Testis (tissue), 2 donors: ENCODE measurements at regions not wholly inside any gene's neighbourhood (a gene's known extent, or its start where the extent isn't known, plus 50 kb on each side); places are given as distances from the start of the nearest gene placed in this dataset.

Experiments
- DNase-seq: peaks from one replicate; pipeline ENCODE4 v3.0.0-alpha.2; 2019
- H3K27ac ChIP-seq, 2 donors: fragments of 200-600 bp; sonication (generic); one replicate each; pipeline ENCODE4 v1.5.1; 2019
- H3K27me3 ChIP-seq: fragments of 200-600 bp; sonication (generic); one replicate; pipeline ENCODE4 v1.5.1; 2019
- H3K36me3 ChIP-seq: fragments of 200-600 bp; sonication (generic); one replicate; pipeline ENCODE4 v1.5.1; 2017; ENCODE audit warnings: low read depth; ENCODE audit errors: missing control alignments
- H3K4me1 ChIP-seq: fragments of 200-600 bp; sonication (generic); one replicate; pipeline ENCODE4 v1.5.1; 2019
- H3K4me3 ChIP-seq, 2 donors: fragments of 200-600 bp; sonication (generic); one replicate each; pipeline ENCODE4 v1.5.1; 2017 to 2019
- H3K9me3 ChIP-seq: fragments of 200-600 bp; sonication (generic); one replicate; pipeline ENCODE4 v1.5.1; 2017
- POLR2A ChIP-seq: fragments of 450-650 bp; IDR thresholded peaks from one replicate; pipeline ENCODE4 v1.6.1; 2017; ENCODE audit warnings: antibody characterized with exemption, mild to moderate bottlenecking, moderate library complexity
- WGBS, 2 donors: methylation state at CpG; one replicate each; pipeline ENCODE4 v1.1.5; 2018; 5-methylcytosine and 5-hydroxymethylcytosine counted together
- intact Hi-C: fragments of 100-400 bp; cut with DNase I; formaldehyde crosslinking; loops from one replicate; pipeline ENCODE4 v1.15.1; 2023; ENCODE audit warnings: low total_unique reads
- TF ChIP-seq, protein P1 (sequence below), 3 experiments: fragments of 450-650 bp in 2 of 3; fragments of 200-600 bp in 1 of 3; sonication (generic) in 1 of 3; IDR thresholded peaks; one replicate each; pipeline ENCODE4 v1.5.1; 2016 to 2019; ENCODE audit warnings: antibody characterized with exemption in 3 of 3, mild to moderate bottlenecking in 2 of 3, moderate library complexity in 1 of 3

DNA sequence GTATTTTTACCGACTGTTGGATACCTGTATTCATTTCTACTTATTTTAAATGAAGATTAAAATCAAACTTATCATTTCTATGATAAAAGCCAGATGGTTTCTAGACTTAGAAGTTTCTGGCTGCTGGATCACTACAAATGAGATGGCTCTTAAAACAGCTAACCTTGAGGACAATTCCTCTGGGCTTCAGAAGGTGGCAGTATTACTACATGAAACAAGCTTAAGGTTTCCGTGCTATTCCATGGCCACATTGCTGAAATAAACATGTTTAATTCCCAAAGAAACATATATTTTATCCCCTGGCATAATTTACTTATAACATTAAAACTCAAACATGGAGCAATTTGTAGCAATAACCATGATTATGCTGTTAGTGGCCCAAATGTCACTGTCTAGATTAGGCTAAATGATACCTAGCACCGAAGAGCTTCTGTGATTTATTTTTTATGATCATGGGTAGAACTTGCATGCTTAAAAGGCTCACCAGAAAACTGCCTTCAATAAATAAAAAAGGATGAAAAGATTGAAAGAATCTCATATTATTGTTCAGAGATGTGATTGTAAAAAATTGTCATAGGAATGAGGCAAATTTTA lies 204.0 kb upstream of the NANOGP8 start:
- Histone ChIP-seq H3K4me1 (no peaks in the 10 kb centered on the region), H3K9me3 (no peaks in the 10 kb centered on the region), H3K4me3 (no peak overlapping the region), H3K36me3 (no peaks in the 10 kb centered on the region), H3K27me3 (no peaks in the 10 kb centered on the region), H3K27ac (no peak overlapping the region)
- intact Hi-C loops: no loop called here
- WGBS, 2 donors: 41 to 52% methylated on average over 3 of the region's 3 CpGs
- no peak for TF ChIP-seq POLR2A
- TF ChIP-seq, protein P1, sequence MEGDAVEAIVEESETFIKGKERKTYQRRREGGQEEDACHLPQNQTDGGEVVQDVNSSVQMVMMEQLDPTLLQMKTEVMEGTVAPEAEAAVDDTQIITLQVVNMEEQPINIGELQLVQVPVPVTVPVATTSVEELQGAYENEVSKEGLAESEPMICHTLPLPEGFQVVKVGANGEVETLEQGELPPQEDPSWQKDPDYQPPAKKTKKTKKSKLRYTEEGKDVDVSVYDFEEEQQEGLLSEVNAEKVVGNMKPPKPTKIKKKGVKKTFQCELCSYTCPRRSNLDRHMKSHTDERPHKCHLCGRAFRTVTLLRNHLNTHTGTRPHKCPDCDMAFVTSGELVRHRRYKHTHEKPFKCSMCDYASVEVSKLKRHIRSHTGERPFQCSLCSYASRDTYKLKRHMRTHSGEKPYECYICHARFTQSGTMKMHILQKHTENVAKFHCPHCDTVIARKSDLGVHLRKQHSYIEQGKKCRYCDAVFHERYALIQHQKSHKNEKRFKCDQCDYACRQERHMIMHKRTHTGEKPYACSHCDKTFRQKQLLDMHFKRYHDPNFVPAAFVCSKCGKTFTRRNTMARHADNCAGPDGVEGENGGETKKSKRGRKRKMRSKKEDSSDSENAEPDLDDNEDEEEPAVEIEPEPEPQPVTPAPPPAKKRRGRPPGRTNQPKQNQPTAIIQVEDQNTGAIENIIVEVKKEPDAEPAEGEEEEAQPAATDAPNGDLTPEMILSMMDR (IDR thresholded peaks at IDR 0.05): peak; percentile 27 to 63 (median 42)
- peak; percentile 22 for DNase-seq

DNA sequence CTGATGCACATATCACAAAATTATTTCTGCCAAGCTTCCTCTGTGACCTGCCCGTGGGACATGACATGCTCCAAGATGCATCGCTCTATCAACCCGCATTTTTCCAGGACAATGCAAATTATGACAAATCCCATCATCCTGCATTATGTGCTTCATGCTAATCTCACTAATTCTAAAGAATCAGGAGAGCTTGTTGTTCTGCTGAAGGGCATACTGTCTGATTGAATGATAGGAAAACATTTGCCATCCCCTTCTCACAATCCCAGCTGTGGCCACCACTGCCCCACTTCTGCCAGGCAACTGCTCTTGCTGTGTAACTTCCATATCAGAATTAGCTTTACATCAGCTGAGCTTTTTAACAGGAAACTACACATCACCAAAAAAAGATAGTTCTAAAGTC lies 203.5 kb upstream of the NANOGP8 start:
- no peaks in the 10 kb centered on the region for H3K9me3 ChIP-seq
- intact Hi-C loops: no loop called here
- H3K4me1 ChIP-seq: no peaks in the 10 kb centered on the region
- H3K27me3 ChIP-seq: no peaks in the 10 kb centered on the region
- H3K36me3 ChIP-seq: no peaks in the 10 kb centered on the region
- no peak overlapping the region for H3K27ac ChIP-seq
- no peak overlapping the region for H3K4me3 ChIP-seq
- TF ChIP-seq POLR2A: no peak
- TF ChIP-seq, protein P1 (IDR thresholded peaks at IDR 0.05): no peak
- DNase-seq: no peak
- WGBS, 2 donors: 88 to 95% methylated on average over 3 of the region's 3 CpGs

DNA sequence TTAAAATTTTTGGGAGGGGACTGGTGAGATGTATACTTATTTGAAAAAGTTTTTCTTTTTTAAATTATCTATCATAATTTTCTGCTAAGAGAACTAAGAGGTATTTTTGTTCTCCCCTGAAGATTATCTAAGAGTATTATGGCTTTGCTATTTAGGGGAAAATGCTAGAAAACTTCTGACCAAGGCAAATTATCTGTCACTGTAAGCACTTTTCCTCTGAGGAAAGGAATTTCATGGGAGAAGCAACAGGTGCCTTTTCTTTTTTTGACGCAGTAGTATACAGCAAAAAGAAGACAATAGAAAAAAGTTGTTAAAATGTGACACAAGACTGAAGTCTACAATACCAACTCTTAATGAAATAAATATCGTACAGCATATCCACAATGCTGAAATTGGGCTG lies 201.6 kb upstream of the NANOGP8 start:
- Histone ChIP-seq H3K4me1 (no peaks in the 10 kb centered on the region), H3K4me3 (no peak overlapping the region), H3K27me3 (no peaks in the 10 kb centered on the region), H3K27ac (no peak overlapping the region), H3K36me3 (no peaks in the 10 kb centered on the region), H3K9me3 (no peaks in the 10 kb centered on the region)
- DNase-seq: no peak
- 85 to 94% methylated on average over 2 of the region's 2 CpGs for WGBS, 2 donors
- TF ChIP-seq, protein P1 (IDR thresholded peaks at IDR 0.05): no peak
- TF ChIP-seq POLR2A: no peak
- intact Hi-C loops: no loop called here

DNA sequence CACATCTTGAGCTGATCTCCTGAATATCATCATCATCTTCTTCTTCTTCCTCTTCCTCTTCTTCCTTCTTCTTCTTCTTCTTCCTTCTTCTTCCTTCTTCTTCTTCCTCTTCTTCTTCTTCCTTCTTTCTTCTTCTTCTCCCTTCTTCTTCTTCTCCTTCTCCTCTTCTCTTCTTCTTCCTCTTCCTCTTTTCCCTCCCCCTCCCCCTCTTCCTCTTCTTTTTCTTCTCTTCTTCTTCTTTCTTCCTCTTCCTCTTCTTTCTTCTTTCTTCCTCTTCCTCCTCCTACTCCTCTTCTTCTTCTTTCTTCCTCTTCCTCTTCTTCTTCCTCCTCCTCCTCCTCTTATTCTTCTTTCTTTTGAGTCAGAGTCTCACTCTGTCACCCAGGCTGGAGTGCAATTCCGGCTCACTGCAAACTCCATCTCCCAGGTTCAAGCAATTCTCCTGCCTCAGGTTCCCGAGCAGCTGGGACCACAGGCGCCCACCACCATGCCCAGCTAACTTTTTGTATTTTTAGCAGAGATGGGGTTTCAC lies 197.9 kb upstream of the NANOGP8 start:
- DNase-seq: no peak
- H3K4me3 ChIP-seq: no peak overlapping the region
- no peak overlapping the region for H3K27ac ChIP-seq
- TF ChIP-seq POLR2A: no peak
- TF ChIP-seq, protein P1 (IDR thresholded peaks at IDR 0.05): no peak
- no peaks in the 10 kb centered on the region for H3K9me3 ChIP-seq
- H3K27me3 ChIP-seq: no peaks in the 10 kb centered on the region
- no peaks in the 10 kb centered on the region for H3K4me1 ChIP-seq
- H3K36me3 ChIP-seq: no peaks in the 10 kb centered on the region
- intact Hi-C loops: no loop called here
- 98 to 100% methylated on average over 3 of the region's 3 CpGs for whole genome bisulfite sequencing, 2 donors

DNA sequence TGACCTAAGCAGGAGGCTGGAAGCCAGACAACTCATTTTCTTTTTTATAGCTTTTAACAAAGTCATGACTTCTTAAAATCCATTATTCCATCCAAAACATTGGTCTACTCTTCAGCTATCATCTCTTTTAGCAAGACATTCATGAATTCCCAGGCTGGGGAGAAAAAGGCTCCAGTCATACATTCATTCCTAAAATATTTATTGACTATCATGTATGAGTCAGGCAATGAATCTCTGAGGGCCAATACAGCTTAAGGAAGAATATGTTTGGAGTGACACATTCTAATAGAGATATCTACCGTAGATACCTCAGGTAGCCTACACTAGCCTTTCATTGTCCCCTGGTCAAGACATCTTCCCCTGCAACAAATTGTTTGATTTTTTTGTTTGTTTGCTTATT lies 196.4 kb upstream of the NANOGP8 start:
- 93 to 98% methylated on average over 1 of the region's 1 CpG for WGBS, 2 donors
- Histone ChIP-seq H3K9me3 (no peaks in the 10 kb centered on the region), H3K4me3 (no peak overlapping the region), H3K27me3 (no peaks in the 10 kb centered on the region), H3K36me3 (no peaks in the 10 kb centered on the region), H3K27ac (no peak overlapping the region), H3K4me1 (no peaks in the 10 kb centered on the region)
- TF ChIP-seq POLR2A: no peak
- TF ChIP-seq, protein P1 (IDR thresholded peaks at IDR 0.05): no peak
- DNase-seq: no peak
- intact Hi-C loops: no loop called here
